Breast epithelium (tissue), 3 donors: ENCODE measurements at regions not wholly inside any gene's neighbourhood (a gene's known extent, or its start where the extent isn't known, plus 50 kb on each side); places are given as distances from the start of the nearest gene placed in this dataset.

Experiments used
- CTCF ChIP-seq, 3 donors: fragments of 450-650 bp; IDR thresholded peaks; one replicate each; pipeline ENCODE4 v1.5.1; 2016 to 2017; ENCODE audit warnings: antibody characterized with exemption in 3 of 3, mild to moderate bottlenecking in 3 of 3, moderate library complexity in 3 of 3
- POLR2A ChIP-seq: fragments of 450-650 bp; IDR thresholded peaks from one replicate; pipeline ENCODE4 v1.6.1; 2016; ENCODE audit warnings: antibody characterized with exemption, mild to moderate bottlenecking, moderate library complexity

GRCh38 chr12:42969355-42969754 is 379.8 kb upstream of the PRICKLE1 start:
- TF ChIP-seq CTCF (IDR thresholded peaks at IDR 0.05) (no peak), POLR2A (no peak)
